ENCODE measurements at regions not wholly inside any gene's neighbourhood (a gene's known extent, or its start where the extent isn't known, plus 50 kb on each side); places are given as distances from the start of the nearest gene placed in this dataset.

DNA sequence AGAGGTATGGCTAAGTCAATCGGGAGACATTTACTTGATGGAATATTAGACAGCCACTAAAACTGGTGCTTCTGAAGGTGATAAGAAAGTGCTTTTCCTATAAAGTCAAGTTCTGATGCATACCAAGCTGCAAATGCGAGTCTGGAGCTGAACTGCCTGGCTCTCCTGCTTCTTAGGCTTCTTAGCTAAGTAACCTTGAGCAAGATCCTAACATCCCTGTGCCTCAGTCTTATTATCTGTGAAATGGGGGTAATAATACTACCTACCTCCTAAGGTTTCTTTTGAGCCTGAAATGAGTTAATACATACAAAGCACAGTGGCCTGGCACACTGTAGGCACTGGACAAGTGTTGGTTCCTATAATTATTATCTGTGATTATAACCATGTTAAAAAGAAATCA, 64.5 kb downstream of the ZIC5 start:
- H3K27me3 Mint-ChIP-seq (ENCODE audit: insufficient read depth, unreplicated experiment) = no peaks in the 10 kb centered on the region
- no peaks in the 10 kb centered on the region for H3K36me3 Mint-ChIP-seq (ENCODE audit: insufficient read depth, unreplicated experiment)
- no peak for TF ChIP-seq CTCF (IDR thresholded peaks at IDR 0.05; ENCODE audit: unreplicated experiment)
- intact Hi-C loops (cut with micrococcal nuclease) = no loop called here
- ChIA-PET CTCF (interaction anchor here (1.2 to 2.0 kb wide), 6 partner anchors 9 to 608 kb away, joined by 4 to 20 read pairs (median 6); no protein-coding TSS in a partner anchor), POLR2A (no interaction called here)
- peaks cover 22% of the 10 kb centered on the region for H3K4me1 Mint-ChIP-seq (ENCODE audit: insufficient read depth, unreplicated experiment)
- BruUV-seq (replicated peaks) = no TSS peak
- H3K9me3 Mint-ChIP-seq (ENCODE audit: unreplicated experiment) = no peaks in the 10 kb centered on the region
- DNase-seq (ENCODE audit: unreplicated experiment) = no peak
- H3K27ac Mint-ChIP-seq (ENCODE audit: low read depth, unreplicated experiment) = no peak overlapping the region
- H3K4me3 Mint-ChIP-seq (ENCODE audit: unreplicated experiment) = no peak overlapping the region

- H3K27me3 Mint-ChIP-seq (ENCODE audit: insufficient read depth, unreplicated experiment) = no peaks in the 10 kb centered on the region
- no peaks in the 10 kb centered on the region for H3K36me3 Mint-ChIP-seq (ENCODE audit: insufficient read depth, unreplicated experiment)
- H3K4me3 Mint-ChIP-seq (ENCODE audit: unreplicated experiment) = no peak overlapping the region
- no TSS peak for BruUV-seq (replicated peaks)
- H3K9me3 Mint-ChIP-seq (ENCODE audit: unreplicated experiment) = no peaks in the 10 kb centered on the region
- TF ChIP-seq CTCF (IDR thresholded peaks at IDR 0.05; ENCODE audit: unreplicated experiment) = no peak
- no peak for DNase-seq (ENCODE audit: unreplicated experiment)
- ChIA-PET POLR2A (no interaction called here), CTCF (interaction anchor here (0.6 to 1.2 kb wide), 3 partner anchors 11 to 260 kb away, joined by 3 to 6 read pairs (median 5); no protein-coding TSS in a partner anchor)
- intact Hi-C loops (cut with micrococcal nuclease) = no loop called here
- peaks cover 28% of the 10 kb centered on the region for H3K4me1 Mint-ChIP-seq (ENCODE audit: insufficient read depth, unreplicated experiment)
- H3K27ac Mint-ChIP-seq (ENCODE audit: low read depth, unreplicated experiment) = no peak overlapping the region
Measured at GRCh38 chr13:99905814-99906213, 65.8 kb downstream of the ZIC5 start.

DNA sequence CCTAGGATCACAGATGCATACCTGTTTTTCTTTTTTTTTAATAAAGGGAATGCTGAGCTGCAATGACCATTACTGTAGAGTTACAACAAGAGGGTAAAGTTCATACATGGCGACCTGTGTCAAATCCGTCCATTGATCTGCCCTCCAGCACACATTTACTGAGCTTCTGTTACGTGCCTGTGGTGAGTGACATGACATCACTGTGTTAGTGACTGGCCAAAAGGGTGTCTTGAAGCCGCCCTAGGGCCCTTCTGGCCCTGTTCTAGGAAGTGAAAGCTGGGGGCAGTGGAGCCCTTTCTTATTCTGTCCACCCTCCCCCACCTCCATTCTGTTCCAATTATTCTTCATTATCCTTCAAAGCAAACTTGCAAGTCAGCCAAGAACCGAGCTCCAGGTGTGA, 66.3 kb downstream of the ZIC5 start:
- Mint-ChIP-seq H3K9me3 (ENCODE audit: unreplicated experiment) (no peaks in the 10 kb centered on the region), H3K27me3 (ENCODE audit: insufficient read depth, unreplicated experiment) (no peaks in the 10 kb centered on the region), H3K27ac (ENCODE audit: low read depth, unreplicated experiment) (no peak overlapping the region), H3K4me1 (ENCODE audit: insufficient read depth, unreplicated experiment) (peaks cover 30% of the 10 kb centered on the region), H3K36me3 (ENCODE audit: insufficient read depth, unreplicated experiment) (no peaks in the 10 kb centered on the region), H3K4me3 (ENCODE audit: unreplicated experiment) (no peak overlapping the region)
- BruUV-seq (replicated peaks) = no TSS peak
- intact Hi-C loops (cut with micrococcal nuclease) = no loop called here
- POLR2A ChIA-PET = no interaction called here
- CTCF ChIA-PET = interaction anchor here (0.6 to 1.3 kb wide), 5 partner anchors 55 to 260 kb away, joined by 3 to 5 read pairs (median 3); no protein-coding TSS in a partner anchor
- DNase-seq (ENCODE audit: unreplicated experiment) = no peak
- TF ChIP-seq CTCF (IDR thresholded peaks at IDR 0.05; ENCODE audit: unreplicated experiment) = no peak

GRCh38 chr13:99903140-99903539, 68.4 kb downstream of the ZIC5 start:
- H3K27ac Mint-ChIP-seq (ENCODE audit: low read depth, unreplicated experiment) = no peak overlapping the region
- no TSS peak for BruUV-seq (replicated peaks)
- ChIA-PET CTCF (interaction anchor here (0.7 kb wide), 1 partner anchor 54 kb away, joined by 4 read pairs; no protein-coding TSS in a partner anchor), POLR2A (no interaction called here)
- no peak for TF ChIP-seq CTCF (IDR thresholded peaks at IDR 0.05; ENCODE audit: unreplicated experiment)
- no peaks in the 10 kb centered on the region for H3K36me3 Mint-ChIP-seq (ENCODE audit: insufficient read depth, unreplicated experiment)
- intact Hi-C loops (cut with micrococcal nuclease) = no loop called here
- H3K9me3 Mint-ChIP-seq (ENCODE audit: unreplicated experiment) = no peaks in the 10 kb centered on the region
- H3K4me3 Mint-ChIP-seq (ENCODE audit: unreplicated experiment) = no peak overlapping the region
- H3K27me3 Mint-ChIP-seq (ENCODE audit: insufficient read depth, unreplicated experiment) = no peaks in the 10 kb centered on the region
- peaks cover 11% of the 10 kb centered on the region for H3K4me1 Mint-ChIP-seq (ENCODE audit: insufficient read depth, unreplicated experiment)
- no peak for DNase-seq (ENCODE audit: unreplicated experiment)

Measured in MCF 10A (cell line).